Uterus (tissue), 2 donors: ENCODE measurements at regions not wholly inside any gene's neighbourhood (a gene's known extent, or its start where the extent isn't known, plus 50 kb on each side); places are given as distances from the start of the nearest gene placed in this dataset.

Source experiments
- POLR2A ChIP-seq, 2 donors: fragments of 450-650 bp; IDR thresholded peaks; one replicate each; pipeline ENCODE4 v1.6.1; 2016; ENCODE audit warnings: antibody characterized with exemption in 2 of 2, mild to moderate bottlenecking in 1 of 2, moderate library complexity in 1 of 2
- TF ChIP-seq, protein P1 (sequence below), 4 experiments: fragments of 200-600 bp in 2 of 4; fragments of 450-650 bp in 2 of 4; sonication (generic) in 2 of 4; IDR thresholded peaks; one replicate each; pipeline ENCODE4 v1.5.1; 2016 to 2019; ENCODE audit warnings: antibody characterized with exemption in 4 of 4, mild to moderate bottlenecking in 2 of 4, moderate library complexity in 1 of 4

DNA sequence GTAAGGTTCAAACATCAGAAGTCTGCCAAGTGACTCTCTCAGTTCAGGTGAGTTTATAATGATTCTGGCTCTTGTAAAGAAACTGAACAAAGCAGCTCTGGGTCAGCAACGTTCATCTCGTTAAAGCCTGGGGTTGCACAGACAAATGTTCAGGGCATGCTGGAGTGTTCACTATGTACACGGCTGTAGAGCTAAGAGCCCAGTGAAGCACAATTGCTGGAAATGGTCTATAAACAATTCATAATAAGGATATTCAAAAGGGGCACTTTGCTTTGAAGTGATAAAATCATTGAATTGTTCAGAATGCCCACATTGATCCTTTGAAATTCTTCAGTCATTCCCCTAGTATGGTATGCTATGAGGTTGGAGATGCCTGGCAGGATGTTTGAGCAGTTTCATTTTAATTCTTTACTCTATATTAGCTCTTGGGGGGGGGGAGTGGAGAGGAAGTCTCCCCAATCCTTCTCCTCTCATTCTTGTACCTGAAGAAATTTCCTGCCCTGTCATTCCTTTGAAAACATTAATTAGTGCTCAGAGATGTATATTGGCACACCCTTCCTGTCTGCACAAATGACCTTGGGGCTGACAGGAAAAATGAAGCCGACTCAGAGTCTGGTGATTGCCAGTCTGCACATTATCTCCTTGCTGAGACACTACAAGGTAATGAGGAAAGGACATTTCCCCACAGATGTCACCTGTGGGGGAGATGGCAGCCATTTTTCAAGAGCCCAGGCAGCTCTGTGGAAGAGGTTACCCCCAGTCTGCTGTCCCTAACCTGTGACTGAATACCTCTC lies 145.5 kb downstream of the DLEU7 start:
- TF ChIP-seq, protein P1, sequence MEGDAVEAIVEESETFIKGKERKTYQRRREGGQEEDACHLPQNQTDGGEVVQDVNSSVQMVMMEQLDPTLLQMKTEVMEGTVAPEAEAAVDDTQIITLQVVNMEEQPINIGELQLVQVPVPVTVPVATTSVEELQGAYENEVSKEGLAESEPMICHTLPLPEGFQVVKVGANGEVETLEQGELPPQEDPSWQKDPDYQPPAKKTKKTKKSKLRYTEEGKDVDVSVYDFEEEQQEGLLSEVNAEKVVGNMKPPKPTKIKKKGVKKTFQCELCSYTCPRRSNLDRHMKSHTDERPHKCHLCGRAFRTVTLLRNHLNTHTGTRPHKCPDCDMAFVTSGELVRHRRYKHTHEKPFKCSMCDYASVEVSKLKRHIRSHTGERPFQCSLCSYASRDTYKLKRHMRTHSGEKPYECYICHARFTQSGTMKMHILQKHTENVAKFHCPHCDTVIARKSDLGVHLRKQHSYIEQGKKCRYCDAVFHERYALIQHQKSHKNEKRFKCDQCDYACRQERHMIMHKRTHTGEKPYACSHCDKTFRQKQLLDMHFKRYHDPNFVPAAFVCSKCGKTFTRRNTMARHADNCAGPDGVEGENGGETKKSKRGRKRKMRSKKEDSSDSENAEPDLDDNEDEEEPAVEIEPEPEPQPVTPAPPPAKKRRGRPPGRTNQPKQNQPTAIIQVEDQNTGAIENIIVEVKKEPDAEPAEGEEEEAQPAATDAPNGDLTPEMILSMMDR (IDR thresholded peaks at IDR 0.05), result no peak
- TF ChIP-seq POLR2A (IDR thresholded peaks at IDR 0.05), result no peak
